IMR-90 (cell line): ENCODE measurements at regions not wholly inside any gene's neighbourhood (a gene's known extent, or its start where the extent isn't known, plus 50 kb on each side); places are given as distances from the start of the nearest gene placed in this dataset.

ENCODE experiments used
- ATAC-seq: fragments of 200-7000 bp; cut with Tn5 transposase; 2 replicates; pipeline ENCODE4 v1.9.1; 2020; ENCODE audit warnings: low read depth, mild to moderate bottlenecking, moderate library complexity
- BruUV-seq: library from RNA; stranded (reverse); fragments of 400-500 nt; replicated peaks from 2 replicates; lab custom pipeline; 2021; lab: Mats Ljungman, UMichigan
- CTCF ChIA-PET: fragments of 300-600 bp; formaldehyde crosslinking; extraction: SDS; loops from one replicate; lab custom pipeline; 2021; ENCODE audit warnings: antibody characterized with exemption; lab: Yijun Ruan, JAX
- POLR2A ChIA-PET: fragments of 300-600 bp; sonication (Branson Sonifier 250); formaldehyde crosslinking; loops from one replicate; lab custom pipeline; 2022; ENCODE audit warnings: antibody characterized with exemption; ENCODE audit not compliant: unreplicated experiment; lab: Charles Lee
- DNase-seq: peaks from one replicate; pipeline ENCODE4 v3.0.0; 2013
- H2AFZ ChIP-seq: replicated peaks from 2 replicates; pipeline ENCODE3; 2013; ENCODE audit warnings: low read length, mild to moderate bottlenecking; ENCODE audit not compliant: poor library complexity
- H2AK5ac ChIP-seq: 2 replicates; pipeline ENCODE4 v1.6.1; 2013; ENCODE audit warnings: low read depth, low read length, inconsistent platforms
- H2AK9ac ChIP-seq: replicated peaks from 2 replicates; pipeline ENCODE3; 2013; ENCODE audit warnings: mild to moderate bottlenecking, low read depth, low read length, moderate library complexity; ENCODE audit not compliant: poor library complexity
- H2BK120ac ChIP-seq: 2 replicates; pipeline ENCODE4 v1.6.1; 2013; ENCODE audit warnings: low read depth, low read length, inconsistent platforms
- H2BK15ac ChIP-seq: 3 replicates; pipeline ENCODE4 v1.6.1; 2013; ENCODE audit warnings: low read depth, low read length, inconsistent platforms
- H2BK20ac ChIP-seq: 2 replicates; pipeline ENCODE4 v1.6.1; 2013; ENCODE audit warnings: low read depth, mild to moderate bottlenecking, inconsistent platforms, low read length, moderate library complexity
- H2BK5ac ChIP-seq: 2 replicates; pipeline ENCODE4 v1.6.1; 2013; ENCODE audit warnings: mild to moderate bottlenecking, low read depth, low read length, inconsistent platforms; ENCODE audit not compliant: poor library complexity, severe bottlenecking
- H3K14ac ChIP-seq: replicated peaks from 2 replicates; pipeline ENCODE4 v1.6.1; 2013; ENCODE audit warnings: low read depth, low read length, inconsistent platforms
- H3K18ac ChIP-seq: 2 replicates; pipeline ENCODE4 v1.6.1; 2013; ENCODE audit warnings: low read depth, low read length, control low read depth
- H3K23ac ChIP-seq: 2 replicates; pipeline ENCODE4 v1.6.1; 2013; ENCODE audit warnings: low read depth, low read length, inconsistent platforms
- H3K27ac ChIP-seq: 2 replicates; pipeline ENCODE4 v1.5.1; 2013; ENCODE audit warnings: mild to moderate bottlenecking, control low read depth, low read length; ENCODE audit not compliant: insufficient read depth
- H3K27me3 ChIP-seq: 2 replicates; pipeline ENCODE4 v1.6.1; 2013; ENCODE audit warnings: low read length; ENCODE audit not compliant: control insufficient read depth, insufficient read depth
- H3K36me3 ChIP-seq: 2 replicates; pipeline ENCODE4 v1.6.1; 2013; ENCODE audit warnings: low read length, mixed read lengths; ENCODE audit not compliant: control insufficient read depth, insufficient read depth
- H3K4ac ChIP-seq: 2 replicates; pipeline ENCODE4 v1.6.1; 2013; ENCODE audit warnings: low read depth, low read length, inconsistent platforms
- H3K4me1 ChIP-seq: 2 replicates; pipeline ENCODE4 v1.6.1; 2013; ENCODE audit warnings: low read length, mixed read lengths; ENCODE audit not compliant: control insufficient read depth, insufficient read depth
- H3K4me2 ChIP-seq: 2 replicates; pipeline ENCODE4 v1.6.1; 2013; ENCODE audit warnings: low read depth, mild to moderate bottlenecking, control low read depth, low read length, moderate library complexity
- H3K4me3 ChIP-seq: 2 replicates; pipeline ENCODE4 v1.5.1; 2013; ENCODE audit warnings: low read depth, mild to moderate bottlenecking, control low read depth, low read length, moderate library complexity; ENCODE audit not compliant: insufficient read depth
- H3K56ac ChIP-seq: 2 replicates; pipeline ENCODE4 v1.6.1; 2013; ENCODE audit warnings: low read length, inconsistent platforms; ENCODE audit not compliant: insufficient read depth; ENCODE audit errors: extremely low read depth
- H3K79me1 ChIP-seq, 2 experiments: 2 replicates each; pipeline ENCODE4 v1.6.1; 2013; ENCODE audit warnings: low read length in 2 of 2, inconsistent platforms in 1 of 2, low read depth in 1 of 2
- H3K9ac ChIP-seq: 2 replicates; pipeline ENCODE4 v1.6.1; 2013; ENCODE audit warnings: low read depth, low read length, control low read depth
- H3K9me1 ChIP-seq: 2 replicates; pipeline ENCODE4 v1.6.1; 2013; ENCODE audit warnings: low read length, inconsistent platforms; ENCODE audit not compliant: insufficient read depth
- H3K9me3 ChIP-seq: 2 replicates; pipeline ENCODE4 v1.6.1; 2013; ENCODE audit warnings: low read length; ENCODE audit not compliant: control insufficient read depth, insufficient read depth
- H4K20me1 ChIP-seq: 2 replicates; pipeline ENCODE4 v1.6.1; 2013; ENCODE audit warnings: low read length, inconsistent platforms; ENCODE audit not compliant: insufficient read depth
- H4K5ac ChIP-seq: 2 replicates; pipeline ENCODE4 v1.6.1; 2013; ENCODE audit warnings: mild to moderate bottlenecking, low read depth, low read length, control low read depth
- H4K8ac ChIP-seq, 2 experiments: 2 replicates each; pipeline ENCODE4 v1.6.1; 2013; ENCODE audit warnings: low read depth in 2 of 2, low read length in 2 of 2, control low read depth in 1 of 2, inconsistent platforms in 1 of 2
- H4K91ac ChIP-seq: 2 replicates; pipeline ENCODE4 v1.6.1; 2013; ENCODE audit warnings: low read depth, low read length, inconsistent platforms; ENCODE audit not compliant: insufficient read depth
- RFX5 ChIP-seq: IDR thresholded peaks from 2 replicates; pipeline ENCODE4 v1.8.0; 2012; ENCODE audit warnings: low read depth, mild to moderate bottlenecking, low read length, moderate library complexity
- WGBS, 2 experiments: methylation state at CpG; one replicate each; pipeline versions ENCODE4 v1.1.5 to v1.1.7; 2013; ENCODE audit warnings: missing lambda C conversion rate in 2 of 2; ENCODE audit not compliant: insufficient read length in 1 of 2; ENCODE audit errors: extremely low coverage in 2 of 2; 5-methylcytosine and 5-hydroxymethylcytosine counted together
- dilution Hi-C: fragments of 300-500 bp; cut with HindIII; formaldehyde crosslinking; loops from one replicate; pipeline ENCODE4 v1.14.3; 2018; ENCODE audit warnings: low sequenced_read_pairs; ENCODE audit not compliant: unreplicated experiment
- in situ Hi-C: fragments of 300-500 bp; cut with MboI; formaldehyde crosslinking; loops from 3 replicates; pipeline ENCODE4 v1.14.3; 2019; ENCODE audit warnings: low sequenced_read_pairs, inconsistent platforms, mixed read lengths
- intact Hi-C: fragments of 100-400 bp; cut with micrococcal nuclease; formaldehyde crosslinking; loops from 2 replicates; pipeline ENCODE4 v1.10.0; 2022

DNA sequence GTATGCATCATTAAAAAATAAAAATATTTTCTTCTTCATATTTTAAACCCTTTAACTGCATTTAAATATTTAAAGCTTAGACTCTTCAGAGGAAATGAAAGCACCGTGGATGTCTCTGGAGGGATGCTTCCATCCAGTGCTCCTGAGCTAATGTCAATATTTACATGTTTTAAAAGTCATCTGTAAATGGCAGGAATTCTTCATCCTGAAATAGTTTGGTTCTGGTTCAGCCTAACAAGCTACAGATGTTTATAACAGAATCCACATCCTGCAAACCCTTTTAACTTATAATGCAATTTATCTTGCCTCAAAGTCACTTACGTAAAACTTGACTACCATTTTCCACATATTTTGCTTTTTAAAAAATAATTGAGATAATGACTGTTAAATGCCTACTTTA lies 1207.3 kb downstream of the SLC16A7 start:
- no peak overlapping the region for H2BK15ac ChIP-seq
- DNase-seq: peak; percentile 37
- in situ Hi-C loops: no loop called here
- H3K56ac ChIP-seq: no peak overlapping the region
- H3K79me1 ChIP-seq: no peaks in the 10 kb centered on the region
- H4K20me1 ChIP-seq: no peaks in the 10 kb centered on the region
- BruUV-seq: no TSS peak
- H3K4me3 ChIP-seq: no peak overlapping the region
- WGBS, 2 experiments: no CpG with 5 or more reads among the region's 2 CpGs
- no peak overlapping the region for H2AK5ac ChIP-seq
- dilution Hi-C loops: no loop called here
- no peak overlapping the region for H4K91ac ChIP-seq
- H3K4ac ChIP-seq: no peak overlapping the region
- H4K5ac ChIP-seq: no peak overlapping the region
- H3K9me1 ChIP-seq: no peaks in the 10 kb centered on the region
- ATAC-seq: peak; percentile 93
- POLR2A ChIA-PET: no interaction called here
- no peak overlapping the region for H2AFZ ChIP-seq
- no peaks in the 10 kb centered on the region for H3K27me3 ChIP-seq
- no peak overlapping the region for H4K8ac ChIP-seq
- H3K4me2 ChIP-seq: no peak overlapping the region
- H3K4me1 ChIP-seq: no peaks in the 10 kb centered on the region
- no peak overlapping the region for H2BK20ac ChIP-seq
- H2BK120ac ChIP-seq: no peak overlapping the region
- peak overlapping the region; percentile 36 for H2BK5ac ChIP-seq
- CTCF ChIA-PET: no interaction called here
- H3K36me3 ChIP-seq: no peaks in the 10 kb centered on the region
- no peak for TF ChIP-seq RFX5
- H3K14ac ChIP-seq: no peak overlapping the region
- intact Hi-C loops: no loop called here
- no peak overlapping the region for H3K18ac ChIP-seq
- no peak overlapping the region for H3K9ac ChIP-seq
- H3K23ac ChIP-seq: no peak overlapping the region
- no peak overlapping the region for H2AK9ac ChIP-seq
- peak overlapping the region; percentile 40; the same call in 1 of the 2 replicates for H3K27ac ChIP-seq
- H3K9me3 ChIP-seq: no peaks in the 10 kb centered on the region
